Body of pancreas (tissue), 4 donors: ENCODE measurements at regions not wholly inside any gene's neighbourhood (a gene's known extent, or its start where the extent isn't known, plus 50 kb on each side); places are given as distances from the start of the nearest gene placed in this dataset.
"Not testable (repeated sequence)": the region's sequence is repeated elsewhere in the genome, so short reads cannot be mapped to it uniquely, and the experiment has no call there.

Source experiments
- ATAC-seq: fragments of 150-250 bp; one replicate; pipeline ENCODE4 v1.9.1; 2016
- DNase-seq, 4 donors: peaks; one replicate each; pipeline ENCODE4 v3.0.0-alpha.2; 2019
- H3K27ac ChIP-seq, 4 donors: fragments of 200-600 bp; sonication (generic); 1 replicate in 3 of 4; 2 replicates in 1 of 4; pipeline versions ENCODE4 v1.5.1 to v1.6.1; 2016 to 2019; ENCODE audit warnings: mild to moderate bottlenecking in 1 of 4, mixed read lengths in 1 of 4, moderate library complexity in 1 of 4
- H3K27me3 ChIP-seq, 2 donors: fragments of 200-600 bp; sonication (generic); one replicate each; pipeline ENCODE4 v1.6.0; 2016; ENCODE audit warnings: mild to moderate bottlenecking in 1 of 2
- H3K36me3 ChIP-seq, 2 donors: fragments of 200-600 bp; sonication (generic); replicated peaks in 1 of 2; 2 replicates each; pipeline ENCODE4 v1.5.1; 2016; ENCODE audit warnings: low read depth in 2 of 2; ENCODE audit not compliant: insufficient read depth in 1 of 2
- H3K4me1 ChIP-seq: fragments of 200-600 bp; sonication (generic); one replicate; pipeline ENCODE4 v1.6.0; 2016
- H3K4me3 ChIP-seq, 2 donors: fragments of 200-600 bp; sonication (generic); 1 replicate in 1 of 2; 2 replicates in 1 of 2; pipeline ENCODE4 v1.5.1; 2016 to 2019
- H3K9me3 ChIP-seq, 3 donors: fragments of 200-600 bp; sonication (generic); 1 replicate in 2 of 3; 2 replicates in 1 of 3; pipeline ENCODE4 v1.5.1; 2016
- POLR2A ChIP-seq, 3 donors: fragments of 450-650 bp; IDR thresholded peaks; one replicate each; pipeline ENCODE4 v1.6.1; 2016; ENCODE audit warnings: antibody characterized with exemption in 3 of 3, mild to moderate bottlenecking in 2 of 3
- WGBS, 2 donors: methylation state at CpG; one replicate each; pipeline ENCODE4 v1.1.5; 2017; 5-methylcytosine and 5-hydroxymethylcytosine counted together
- intact Hi-C: fragments of 100-400 bp; cut with DNase I; formaldehyde crosslinking; loops from one replicate; pipeline ENCODE4 v1.15.1; 2023
- TF ChIP-seq, protein P1 (sequence below), 7 experiments: fragments of 450-650 bp in 4 of 7; fragments of 200-600 bp in 3 of 7; sonication (generic) in 3 of 7; IDR thresholded peaks; one replicate each; pipeline ENCODE4 v1.5.1; 2016 to 2019; ENCODE audit warnings: antibody characterized with exemption in 7 of 7

DNA sequence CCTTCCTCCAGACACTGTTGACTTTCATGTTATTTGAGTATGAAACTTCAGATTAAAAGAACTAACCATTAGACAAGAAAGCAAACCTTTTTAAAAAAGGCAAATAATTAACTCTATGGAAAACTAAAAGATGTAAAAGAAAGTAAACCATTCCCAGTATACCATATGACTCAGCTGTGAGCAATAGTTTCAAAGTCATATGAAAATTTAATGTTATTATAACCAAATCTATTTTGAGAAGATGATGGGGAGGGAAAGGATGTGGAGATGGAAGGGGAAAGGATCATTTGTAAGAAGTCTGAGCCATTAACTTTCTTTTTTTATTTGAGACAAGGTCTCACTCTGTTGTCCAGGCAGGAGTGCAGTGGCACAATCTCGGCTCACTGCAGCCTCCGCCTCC is 131.8 kb downstream of the IRX5 start:
- ATAC-seq (no peak), DNase-seq (no peak)
- intact Hi-C loops = no loop called here
- Histone ChIP-seq H3K4me1 (no peaks in the 10 kb centered on the region), H3K9me3 (no peaks in the 10 kb centered on the region), H3K27me3 (no peaks in the 10 kb centered on the region), H3K36me3 (no peaks in the 10 kb centered on the region), H3K4me3 (no peak overlapping the region), H3K27ac (no peak overlapping the region)
- TF ChIP-seq, protein P1, sequence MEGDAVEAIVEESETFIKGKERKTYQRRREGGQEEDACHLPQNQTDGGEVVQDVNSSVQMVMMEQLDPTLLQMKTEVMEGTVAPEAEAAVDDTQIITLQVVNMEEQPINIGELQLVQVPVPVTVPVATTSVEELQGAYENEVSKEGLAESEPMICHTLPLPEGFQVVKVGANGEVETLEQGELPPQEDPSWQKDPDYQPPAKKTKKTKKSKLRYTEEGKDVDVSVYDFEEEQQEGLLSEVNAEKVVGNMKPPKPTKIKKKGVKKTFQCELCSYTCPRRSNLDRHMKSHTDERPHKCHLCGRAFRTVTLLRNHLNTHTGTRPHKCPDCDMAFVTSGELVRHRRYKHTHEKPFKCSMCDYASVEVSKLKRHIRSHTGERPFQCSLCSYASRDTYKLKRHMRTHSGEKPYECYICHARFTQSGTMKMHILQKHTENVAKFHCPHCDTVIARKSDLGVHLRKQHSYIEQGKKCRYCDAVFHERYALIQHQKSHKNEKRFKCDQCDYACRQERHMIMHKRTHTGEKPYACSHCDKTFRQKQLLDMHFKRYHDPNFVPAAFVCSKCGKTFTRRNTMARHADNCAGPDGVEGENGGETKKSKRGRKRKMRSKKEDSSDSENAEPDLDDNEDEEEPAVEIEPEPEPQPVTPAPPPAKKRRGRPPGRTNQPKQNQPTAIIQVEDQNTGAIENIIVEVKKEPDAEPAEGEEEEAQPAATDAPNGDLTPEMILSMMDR (IDR thresholded peaks at IDR 0.05) = no peak
- TF ChIP-seq POLR2A (IDR thresholded peaks at IDR 0.05) = no peak
- 79 to 82% methylated on average over 2 of the region's 2 CpGs for WGBS, 2 donors

DNA sequence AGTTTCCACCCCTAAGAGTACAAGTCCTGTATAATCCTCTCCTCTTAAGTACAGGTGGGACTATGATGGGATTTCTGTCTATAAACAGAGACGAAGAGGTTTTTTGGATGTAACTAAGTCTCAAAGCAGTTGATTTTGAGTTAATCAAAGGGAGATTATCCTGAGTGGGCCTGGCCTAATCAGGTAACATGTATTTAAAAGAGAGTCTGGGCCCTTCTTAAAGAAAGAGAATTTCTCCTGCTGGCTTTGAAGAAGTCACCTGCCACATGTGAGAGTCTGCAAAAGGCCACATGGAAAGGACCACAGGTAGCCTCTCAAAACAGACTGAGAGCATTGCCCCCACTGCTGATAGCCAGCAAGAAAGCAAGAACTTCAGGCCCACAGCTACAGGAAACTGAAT is 142.3 kb downstream of the IRX5 start:
- intact Hi-C loops = no loop called here
- Histone ChIP-seq H3K36me3 (no peaks in the 10 kb centered on the region), H3K4me1 (no peaks in the 10 kb centered on the region), H3K9me3 (no peaks in the 10 kb centered on the region), H3K4me3 (no peak overlapping the region), H3K27me3 (no peaks in the 10 kb centered on the region), H3K27ac (no peak overlapping the region)
- 86 to 90% methylated on average over 1 of the region's 1 CpG for WGBS, 2 donors
- no peak for DNase-seq
- TF ChIP-seq, protein P1 (IDR thresholded peaks at IDR 0.05) = no peak
- TF ChIP-seq POLR2A (IDR thresholded peaks at IDR 0.05) = no peak
- ATAC-seq = no peak

- H3K9me3 ChIP-seq = no peaks in the 10 kb centered on the region
- H3K27me3 ChIP-seq = no peaks in the 10 kb centered on the region
- H3K36me3 ChIP-seq = no peaks in the 10 kb centered on the region
- DNase-seq (no peak), ATAC-seq (no peak)
- intact Hi-C loops = no loop called here
- H3K4me1 ChIP-seq = no peaks in the 10 kb centered on the region
- 81 to 87% methylated on average over 4 of the region's 4 CpGs for WGBS, 2 donors
- no peak overlapping the region for H3K27ac ChIP-seq
- TF ChIP-seq, protein P1 (IDR thresholded peaks at IDR 0.05) = no peak
- no peak for TF ChIP-seq POLR2A (IDR thresholded peaks at IDR 0.05)
- H3K4me3 ChIP-seq = no peak overlapping the region
These were observed 143.2 kb downstream of the IRX5 start for GRCh38 chr16:55073830-55074229.

- intact Hi-C loops, H3K27ac ChIP-seq, H3K27me3 ChIP-seq, H3K4me1 ChIP-seq, H3K9me3 ChIP-seq, H3K4me3 ChIP-seq, H3K36me3 ChIP-seq, ATAC-seq, DNase-seq: not testable (repeated sequence)
- WGBS, 2 donors = 76 to 79% methylated on average over 7 of the region's 7 CpGs
These were observed 144.5 kb downstream of the IRX5 start for GRCh38 chr16:55075208-55075607.

GRCh38 chr16:55076053-55076452 is 145.4 kb downstream of the IRX5 start:
- H3K4me1 ChIP-seq = no peaks in the 10 kb centered on the region
- ATAC-seq (no peak), DNase-seq (no peak)
- H3K27me3 ChIP-seq = no peaks in the 10 kb centered on the region
- intact Hi-C loops = no loop called here
- H3K4me3 ChIP-seq = no peak overlapping the region
- 88 to 100% methylated on average over 1 of the region's 1 CpG for WGBS, 2 donors
- H3K27ac ChIP-seq = no peak overlapping the region
- H3K36me3 ChIP-seq = no peaks in the 10 kb centered on the region
- H3K9me3 ChIP-seq = no peaks in the 10 kb centered on the region
- TF ChIP-seq POLR2A (IDR thresholded peaks at IDR 0.05) = no peak
- TF ChIP-seq, protein P1 (IDR thresholded peaks at IDR 0.05) = no peak
